T follicular helper cell (primary cell): ENCODE measurements at regions not wholly inside any gene's neighbourhood (a gene's known extent, or its start where the extent isn't known, plus 50 kb on each side); places are given as distances from the start of the nearest gene placed in this dataset.

Experiments used
- DNase-seq: peaks from one replicate; pipeline ENCODE4 v3.0.0-alpha.2; 2020; ENCODE audit warnings: low read depth

DNA sequence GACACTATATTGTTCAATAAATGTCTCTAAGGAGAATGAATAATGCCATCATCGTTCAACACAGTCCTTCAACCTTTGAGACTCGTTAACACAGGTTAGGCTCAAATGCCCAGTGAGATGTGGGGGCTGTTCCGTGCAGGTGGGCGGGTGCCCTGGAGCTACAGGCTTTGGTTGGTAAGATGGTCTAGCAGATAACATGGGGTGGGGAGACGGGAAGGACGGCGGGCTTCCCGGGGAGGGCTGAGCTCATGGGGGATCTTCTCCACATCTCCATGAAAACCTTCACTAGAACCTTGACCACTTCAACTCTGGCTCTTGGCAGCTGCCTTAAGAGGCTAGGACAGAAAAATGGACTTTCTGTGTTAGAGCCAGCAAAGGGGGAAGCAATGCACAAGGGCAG, 134.1 kb upstream of the TCERG1L start:
- no peak for DNase-seq

DNA sequence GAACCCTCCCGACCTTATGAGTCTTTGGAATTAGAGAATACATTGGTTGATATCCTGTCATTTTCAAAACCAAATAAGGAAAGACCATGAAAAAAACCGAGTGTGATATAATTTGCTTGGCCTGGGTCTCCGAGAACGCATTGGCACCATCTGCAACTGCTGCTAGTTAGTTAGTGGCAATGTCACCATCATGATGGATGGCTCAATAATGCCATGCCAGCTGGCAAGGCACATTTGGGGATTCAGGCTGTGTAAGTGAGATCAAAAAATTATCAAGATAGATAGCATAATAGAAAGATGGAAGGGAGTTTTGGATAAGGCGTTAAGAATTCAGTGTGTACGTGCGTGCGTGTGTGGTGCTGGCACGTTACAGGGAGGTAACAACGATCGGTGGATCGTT, 134.7 kb upstream of the TCERG1L start:
- no peak for DNase-seq

DNA sequence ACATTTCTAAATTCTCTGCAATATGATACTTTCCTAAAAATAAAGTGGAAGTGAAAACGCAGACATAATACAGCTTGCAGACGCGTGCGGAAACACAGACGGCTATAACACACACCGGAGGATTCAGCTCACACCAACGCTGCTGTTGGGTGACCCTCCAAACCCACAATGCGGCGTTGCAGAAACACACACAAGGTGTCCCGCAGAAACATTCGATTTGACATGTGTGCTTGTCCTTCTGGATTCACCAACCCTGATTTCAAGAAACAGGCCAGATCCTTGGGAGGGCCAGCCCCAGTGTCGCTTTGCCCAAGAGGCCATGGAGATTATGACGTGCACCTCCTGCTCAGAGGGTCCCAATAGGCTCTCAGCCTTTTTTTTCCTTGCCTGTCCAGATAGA, 136.7 kb upstream of the TCERG1L start:
- no peak for DNase-seq

DNA sequence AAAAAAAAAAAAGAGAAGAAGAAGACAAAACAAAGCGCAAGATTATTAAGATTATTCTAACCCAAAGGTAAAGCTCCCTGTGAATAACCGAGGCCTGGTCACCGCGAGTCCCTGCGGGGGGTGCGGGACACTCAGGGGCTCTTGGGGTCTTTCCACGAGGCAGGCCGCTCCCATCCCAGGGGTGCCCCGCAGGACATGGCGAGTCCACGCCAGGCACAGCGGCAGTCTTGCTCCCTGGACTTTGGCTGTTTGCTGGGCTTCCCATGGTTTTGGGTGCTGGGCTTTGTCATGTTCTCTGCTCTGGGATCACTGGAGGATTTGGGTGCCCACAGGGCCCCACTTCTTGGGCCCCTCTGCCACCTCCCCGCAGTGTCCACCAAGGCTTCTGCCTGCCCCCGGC, 137.4 kb upstream of the TCERG1L start:
- no peak for DNase-seq

DNA sequence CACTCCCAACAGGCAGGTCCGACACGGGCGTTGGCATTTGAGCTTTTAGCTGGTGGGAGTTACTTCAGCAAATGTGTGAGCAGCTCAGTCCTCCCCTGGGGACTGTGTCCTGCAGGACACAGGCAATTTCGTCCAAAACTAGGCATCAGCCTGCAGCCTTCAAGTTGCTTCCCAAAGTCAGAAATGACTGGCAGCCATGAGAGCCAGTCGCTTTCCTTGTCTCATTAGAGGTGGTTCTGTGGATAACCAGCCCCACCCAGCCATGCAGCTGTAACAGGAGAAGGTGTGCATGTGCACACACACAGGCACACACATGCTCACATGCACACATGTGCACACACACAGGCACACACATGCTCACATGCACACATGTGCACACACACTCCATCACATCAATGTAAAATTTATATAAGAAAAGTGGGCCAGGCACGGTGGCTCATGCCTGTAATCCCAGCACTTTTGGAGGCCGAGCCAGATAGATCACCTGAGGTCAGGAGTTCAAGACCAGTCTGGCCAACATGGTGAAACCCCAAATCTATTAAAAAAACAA, 138.8 kb upstream of the TCERG1L start:
- no peak for DNase-seq

DNA sequence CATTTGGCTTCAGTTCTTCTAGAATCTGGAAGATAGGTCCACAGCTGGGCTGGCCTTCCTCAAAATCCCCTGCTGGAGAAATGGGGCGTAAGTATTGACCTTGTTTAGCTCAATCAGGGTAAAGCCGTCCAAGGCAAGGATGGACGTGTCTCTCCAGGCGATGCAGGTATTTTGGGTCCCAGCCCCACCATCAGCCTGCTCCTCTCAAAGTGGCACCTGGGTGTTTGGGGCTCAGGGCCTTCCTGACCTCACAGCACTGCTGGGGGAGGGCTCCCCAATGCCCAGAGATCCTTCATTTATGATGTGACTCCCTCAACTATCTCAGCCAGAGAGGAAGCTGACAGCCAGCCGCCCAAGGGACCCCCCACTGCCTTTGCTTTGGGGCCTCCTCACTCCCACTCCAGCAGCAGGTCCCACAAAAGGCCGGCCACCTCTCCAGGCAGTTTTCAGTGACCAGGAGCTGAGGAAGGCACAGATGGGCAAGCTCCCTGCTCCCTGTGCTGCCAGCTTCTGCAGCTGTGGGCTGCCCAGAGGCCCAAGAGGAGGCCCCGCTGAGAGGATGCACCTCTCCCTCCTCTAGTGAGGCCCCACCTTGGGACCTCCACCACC, 140.0 kb upstream of the TCERG1L start:
- no peak for DNase-seq

DNA sequence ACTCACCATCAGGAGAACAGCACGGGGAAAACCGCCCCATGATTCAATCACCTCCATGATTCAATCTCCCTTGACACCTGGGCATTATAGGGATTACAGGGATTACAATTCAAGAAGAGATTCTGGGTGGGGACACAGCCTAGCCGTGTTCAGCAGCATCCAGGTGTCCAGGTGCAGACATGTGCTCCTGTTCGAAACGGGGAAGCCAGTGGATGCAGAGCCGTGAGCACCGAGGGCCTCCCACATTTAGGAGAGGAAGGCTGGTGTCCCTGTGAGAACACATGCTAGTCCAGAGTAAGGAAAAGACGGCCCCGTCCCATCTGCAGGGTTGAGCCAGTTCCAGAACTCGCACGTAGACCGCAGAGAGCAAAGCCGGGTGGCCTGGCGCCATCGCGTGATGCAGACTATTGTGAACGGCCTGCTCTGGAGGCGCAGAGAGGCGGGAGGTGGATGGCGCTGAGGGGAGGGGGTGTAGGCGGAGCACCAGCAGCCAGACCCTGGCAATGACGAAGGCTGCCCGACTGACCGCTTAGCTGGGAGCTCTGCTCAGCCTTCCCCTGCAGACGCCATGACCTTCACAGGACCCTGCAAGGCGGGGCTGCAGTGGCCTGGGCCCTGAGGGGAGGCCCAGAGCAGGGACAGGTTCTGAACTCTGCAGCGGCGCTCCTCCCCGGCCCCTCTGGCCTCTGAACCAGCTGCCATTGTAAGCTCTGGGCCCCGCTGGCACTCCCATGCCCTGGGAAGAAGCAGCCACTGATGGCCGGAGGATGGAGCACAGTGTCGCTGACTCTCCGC, 141.6 kb upstream of the TCERG1L start:
- DNase-seq: no peak

DNA sequence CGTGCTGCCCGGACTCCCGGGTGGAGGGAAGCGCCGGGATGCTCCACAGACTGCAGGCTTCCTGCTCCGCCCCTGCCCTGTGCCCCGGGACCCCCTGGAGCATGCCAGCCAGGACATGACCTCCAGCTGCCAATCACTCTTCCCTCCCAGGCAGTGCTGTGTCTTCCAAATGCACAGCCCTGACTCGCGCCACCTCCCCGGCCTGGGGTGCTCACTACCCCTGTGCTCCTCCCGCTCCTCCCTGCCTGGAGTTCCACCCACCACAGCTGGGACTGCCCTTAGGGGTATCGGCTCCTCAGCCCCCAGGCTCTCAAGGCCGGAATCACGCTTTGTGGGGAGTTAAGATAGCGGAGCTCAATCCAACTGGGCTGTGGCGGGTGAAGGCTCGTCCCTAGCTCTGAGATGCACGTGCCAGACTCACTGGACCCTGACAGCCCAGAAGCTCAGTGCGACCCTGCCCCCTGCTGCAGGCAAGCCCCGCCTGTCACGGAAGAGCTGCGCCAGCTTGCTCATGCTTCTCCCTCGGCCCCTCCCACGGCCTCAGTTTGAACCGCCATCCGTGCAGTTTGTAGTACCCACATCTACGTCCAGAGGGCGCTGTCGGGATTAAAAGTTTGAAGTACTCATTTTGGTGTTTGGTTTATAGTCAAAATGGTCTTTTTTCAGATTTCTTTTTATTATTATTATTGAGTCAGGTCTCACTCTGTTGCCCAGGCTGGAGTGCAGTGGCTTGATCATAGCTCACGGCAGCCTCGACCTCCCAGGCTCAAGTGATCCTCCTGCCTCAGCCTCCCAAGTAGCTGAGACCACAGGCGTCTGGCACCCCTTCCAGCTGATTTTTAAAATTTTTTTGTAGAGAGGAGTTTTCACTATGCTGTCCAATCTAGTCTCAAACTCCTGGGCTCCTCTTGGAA, 142.5 kb upstream of the TCERG1L start:
- DNase-seq: peak; percentile 27

DNA sequence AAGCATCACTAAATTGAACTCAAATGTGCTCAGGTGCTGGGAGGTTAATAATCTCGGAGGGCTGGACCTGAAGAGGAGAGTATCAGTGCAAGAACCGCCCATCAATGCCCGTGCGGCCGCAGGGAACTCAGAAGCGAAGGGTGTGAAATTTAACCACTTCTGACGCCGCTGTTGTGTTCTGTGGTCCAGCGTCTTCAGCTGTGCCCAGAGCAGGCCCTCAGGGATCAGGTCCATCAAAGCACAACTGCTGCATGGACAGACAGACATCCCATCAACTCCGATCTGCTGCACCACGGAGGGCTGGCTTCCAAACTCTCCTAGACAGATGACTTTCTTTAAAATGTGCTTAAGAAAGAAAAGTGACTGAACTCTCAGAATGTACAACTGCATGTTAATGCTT, 144.9 kb upstream of the TCERG1L start:
- no peak for DNase-seq

DNA sequence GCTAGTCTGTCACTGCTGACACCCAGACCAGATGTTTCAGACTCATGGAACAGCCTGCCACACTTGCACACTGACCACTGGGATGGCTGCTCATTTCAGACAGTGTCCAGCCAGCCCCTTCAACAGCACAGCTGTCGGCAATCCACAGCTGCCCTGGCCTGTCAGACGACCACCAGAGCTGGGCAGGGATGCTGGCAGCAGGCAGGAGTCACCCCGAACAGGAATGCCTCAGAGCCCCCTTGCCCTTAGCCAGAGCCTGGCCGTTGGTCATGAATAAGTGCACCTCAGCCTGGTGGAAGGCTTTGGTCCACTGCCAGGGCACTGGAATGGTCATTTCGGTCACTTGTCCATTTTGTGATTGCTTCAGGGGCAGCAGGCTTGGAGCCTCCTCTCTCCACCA, 149.6 kb upstream of the TCERG1L start:
- DNase-seq: no peak

DNA sequence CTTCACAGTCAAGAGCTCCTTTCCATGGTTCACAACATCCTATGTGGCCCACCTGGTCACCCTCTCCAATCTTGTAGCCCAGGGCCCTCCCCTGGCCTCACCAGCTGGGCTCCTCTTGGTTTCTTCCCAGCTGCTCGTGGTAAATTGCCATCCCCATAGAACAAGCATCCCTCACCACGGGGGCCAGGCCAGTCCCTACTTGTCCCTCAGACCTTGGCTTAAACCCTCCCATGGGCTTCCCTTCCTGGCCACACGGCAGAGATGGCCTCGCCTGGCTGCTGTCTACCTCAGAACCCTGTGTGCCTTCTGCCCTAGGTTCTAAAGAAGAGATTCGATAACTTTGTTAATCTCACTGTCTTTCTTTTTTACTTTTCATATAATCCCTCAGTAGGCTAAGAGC, 153.3 kb upstream of the TCERG1L start:
- no peak for DNase-seq

DNA sequence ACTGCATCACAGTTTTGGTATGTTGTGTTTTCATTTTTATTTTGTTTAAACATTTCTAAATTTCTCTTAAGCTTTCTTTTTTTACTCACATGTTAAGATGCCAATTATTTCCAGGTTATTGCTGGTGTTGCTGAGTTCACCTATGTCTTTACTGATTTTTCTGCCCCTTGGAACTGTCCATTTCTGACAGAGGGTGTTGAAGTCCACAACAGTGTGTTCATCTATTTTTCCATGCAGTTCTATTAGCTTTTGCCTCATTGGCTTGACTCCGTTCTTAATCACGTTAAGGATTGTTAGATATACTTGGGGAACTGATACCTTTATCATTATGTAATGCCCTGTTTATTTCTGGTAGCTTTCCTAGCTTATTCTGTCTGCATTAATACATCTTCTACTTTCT, 158.0 kb upstream of the TCERG1L start:
- no peak for DNase-seq

DNA sequence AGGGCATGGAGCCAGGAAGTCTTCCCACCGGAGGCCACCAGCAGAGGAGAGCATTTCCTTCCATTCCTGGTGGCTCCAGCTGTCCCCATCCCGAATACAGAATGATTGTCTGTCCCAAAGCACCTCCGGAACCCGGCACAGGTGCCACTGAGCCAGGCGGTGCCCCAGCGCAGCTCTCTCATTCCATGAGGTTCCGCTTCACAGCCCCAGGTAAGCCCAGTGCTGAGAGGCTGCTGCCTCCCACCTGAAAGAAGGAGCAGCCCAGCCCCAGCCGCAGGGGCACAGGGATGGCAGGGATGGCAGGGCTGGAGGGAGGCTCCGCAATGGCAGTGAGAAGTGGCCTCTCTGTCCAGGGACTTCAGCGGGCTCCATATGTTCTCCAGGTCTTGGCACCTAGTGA, 162.1 kb upstream of the TCERG1L start:
- no peak for DNase-seq

DNA sequence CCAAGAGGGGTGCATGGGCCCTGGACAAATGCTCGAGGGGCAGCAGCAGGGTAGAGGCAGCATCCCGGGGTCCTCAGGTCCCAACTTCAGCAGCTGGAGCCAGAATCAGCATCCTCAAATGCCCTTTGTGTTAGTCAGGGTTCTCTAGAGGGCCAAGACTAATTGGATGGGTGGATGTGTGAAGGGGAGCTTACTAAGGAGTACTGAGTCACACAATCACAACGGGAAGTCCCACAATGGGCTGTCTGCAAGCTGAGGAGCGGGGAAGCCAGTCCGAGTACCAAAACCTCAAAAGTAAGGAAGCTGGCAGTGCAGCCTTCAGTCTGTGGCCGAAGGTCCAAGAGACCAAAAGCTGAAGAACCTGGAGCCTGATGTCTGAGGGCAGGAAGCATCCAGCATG, 162.9 kb upstream of the TCERG1L start:
- no peak for DNase-seq

DNA sequence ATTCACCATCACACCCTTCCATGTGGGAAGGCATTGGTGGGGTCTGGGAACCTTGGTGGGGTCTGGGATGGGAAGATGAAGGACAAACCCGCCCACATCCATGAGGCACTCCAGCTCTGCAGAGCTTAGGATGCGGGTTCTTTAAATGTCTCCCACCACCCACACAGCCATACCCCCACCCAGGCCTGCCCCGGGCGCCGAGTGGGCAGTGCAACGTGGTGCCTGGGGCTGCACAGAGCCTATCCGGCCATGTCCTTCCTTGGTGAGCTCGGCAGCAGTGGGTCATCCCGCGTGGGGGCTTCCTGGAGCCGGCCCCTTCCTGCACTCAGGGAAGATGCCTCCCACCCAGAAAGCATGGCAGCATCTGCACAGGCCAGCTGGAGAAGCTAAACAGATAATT, 163.5 kb upstream of the TCERG1L start:
- DNase-seq: no peak

DNA sequence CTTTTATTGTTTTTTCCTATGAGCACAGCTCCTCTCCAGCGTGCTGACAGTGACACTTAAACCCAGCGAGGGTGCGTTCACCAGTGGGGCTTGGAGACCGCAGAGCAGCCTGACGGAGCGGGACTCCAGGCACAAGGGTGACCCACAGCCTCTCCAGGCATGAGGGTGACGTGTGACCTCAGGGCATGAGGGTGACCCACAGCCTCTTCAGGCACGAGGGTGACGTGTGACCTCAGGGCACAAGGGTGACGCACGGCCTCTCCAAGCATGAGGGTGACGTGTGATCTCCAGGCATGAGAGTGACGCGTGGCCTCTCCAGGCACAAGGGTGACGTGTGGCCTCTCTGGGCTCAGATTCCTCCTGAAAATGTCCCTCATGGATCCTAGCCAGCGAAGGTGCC, 164.3 kb upstream of the TCERG1L start:
- no peak for DNase-seq

DNA sequence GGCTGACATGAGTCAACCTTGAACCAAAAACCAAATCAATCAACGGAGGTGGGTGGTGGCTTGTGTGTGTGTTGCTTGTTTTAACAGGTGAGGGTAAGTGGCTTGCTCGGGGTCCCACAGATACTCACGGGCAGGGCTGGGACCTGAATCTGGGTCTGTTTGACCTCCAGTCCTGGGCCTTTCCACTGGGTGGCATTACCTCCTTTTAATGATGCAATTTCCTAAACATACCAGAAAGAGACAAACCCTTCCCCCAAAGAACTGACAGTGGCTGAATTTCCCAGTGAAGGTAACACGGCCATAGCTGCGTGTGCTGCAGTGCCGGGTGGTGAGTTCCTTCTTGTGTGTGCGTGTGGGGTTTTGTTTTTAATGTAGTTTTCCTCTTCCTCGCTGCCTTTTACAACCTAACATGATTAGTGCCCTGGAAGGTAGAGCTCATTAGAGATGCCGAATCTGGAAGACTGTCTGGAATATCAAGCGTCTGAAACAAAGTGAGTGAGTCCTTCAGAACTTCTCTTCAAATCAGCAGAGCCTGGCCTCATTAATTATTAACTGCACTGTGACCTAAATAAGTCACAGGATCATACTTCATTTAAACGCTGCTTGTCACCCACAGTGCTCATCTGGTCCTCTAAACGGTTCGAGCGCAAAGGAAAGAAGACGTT, 166.1 kb upstream of the TCERG1L start:
- DNase-seq: no peak

DNA sequence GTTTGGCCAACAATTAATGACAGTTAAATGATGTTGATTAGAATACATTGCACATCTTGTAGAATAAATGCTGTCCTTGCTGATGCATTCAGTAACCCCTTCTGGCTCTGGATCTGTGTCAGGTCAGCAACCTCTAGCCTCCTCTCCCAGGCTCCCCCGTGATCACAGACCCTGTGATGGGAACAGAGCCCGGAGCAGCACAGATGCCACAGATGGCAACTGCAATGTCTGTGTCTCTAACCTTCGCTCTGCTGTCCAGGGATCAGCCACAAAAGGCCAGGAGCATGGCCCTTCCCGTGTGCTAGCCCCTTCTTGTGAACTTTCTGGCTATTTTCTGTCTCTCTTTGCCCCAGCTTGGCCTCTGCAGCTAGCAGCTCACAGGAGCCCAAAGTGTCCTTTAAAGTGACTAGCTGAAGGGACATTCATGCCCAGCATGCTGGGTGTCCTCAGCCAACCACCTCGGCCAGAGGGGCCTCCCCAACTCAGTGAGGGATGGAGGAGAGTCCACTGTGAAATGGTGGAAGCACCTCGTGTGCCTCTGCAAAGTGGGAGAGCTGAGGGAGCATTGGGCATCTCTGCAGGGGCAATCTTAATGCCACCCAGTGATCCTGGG, 167.0 kb upstream of the TCERG1L start:
- DNase-seq: no peak

DNA sequence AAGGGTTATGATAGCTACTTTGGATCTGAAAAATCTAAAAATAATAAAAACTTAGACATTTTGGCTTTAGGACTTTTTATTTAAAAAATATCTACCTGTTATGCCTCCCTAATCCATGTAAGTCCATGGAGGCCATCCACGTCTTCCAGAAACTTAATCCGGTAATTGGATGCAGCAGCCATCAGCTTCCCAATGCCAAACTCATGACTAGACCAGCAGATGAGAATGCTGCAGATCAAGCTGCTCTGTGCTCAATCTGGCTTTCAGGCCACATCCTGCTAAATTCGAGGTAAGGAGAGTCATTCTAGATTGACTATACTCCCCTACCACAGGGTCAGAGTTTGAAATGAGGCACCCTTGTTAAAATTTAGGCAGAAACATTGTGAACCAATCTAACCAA, 168.5 kb upstream of the TCERG1L start:
- no peak for DNase-seq

DNA sequence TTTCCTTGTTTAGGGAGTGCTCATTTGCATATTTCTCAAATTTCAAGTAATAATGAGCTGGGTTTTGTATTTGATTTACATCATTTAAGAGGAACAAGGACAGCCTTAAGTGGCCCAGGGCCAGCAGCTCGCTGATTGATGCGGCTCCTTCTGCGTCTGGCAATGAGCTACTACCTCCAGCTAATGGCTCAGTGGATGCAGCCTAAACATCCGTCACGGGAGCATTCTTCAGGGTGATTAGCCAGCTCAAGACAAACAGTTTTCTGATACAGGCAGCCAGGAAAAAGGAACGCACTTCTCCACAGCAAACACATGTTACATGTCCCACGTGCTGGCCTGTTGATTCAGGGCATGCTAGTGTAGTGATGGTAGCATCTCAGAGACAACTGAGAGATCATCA, 169.3 kb upstream of the TCERG1L start:
- no peak for DNase-seq

DNA sequence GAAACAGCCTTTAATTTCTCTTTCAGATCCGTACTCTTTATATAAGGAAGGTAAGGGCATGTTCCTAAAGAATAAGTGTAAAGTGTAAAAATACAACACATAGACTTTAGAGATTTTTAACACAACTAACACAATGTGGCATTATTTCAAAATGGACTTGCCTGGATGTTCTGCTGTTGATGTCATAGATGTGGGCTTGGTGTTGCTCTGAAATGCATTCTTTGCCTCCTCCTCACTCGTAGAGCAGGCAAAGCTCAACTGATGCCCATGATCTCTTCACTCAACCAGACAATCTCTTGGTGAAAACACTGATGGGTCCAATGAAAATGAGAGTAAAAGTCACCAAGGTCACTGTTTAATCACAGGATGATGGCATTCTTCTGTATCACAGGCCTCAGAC, 174.2 kb upstream of the TCERG1L start:
- DNase-seq: no peak

DNA sequence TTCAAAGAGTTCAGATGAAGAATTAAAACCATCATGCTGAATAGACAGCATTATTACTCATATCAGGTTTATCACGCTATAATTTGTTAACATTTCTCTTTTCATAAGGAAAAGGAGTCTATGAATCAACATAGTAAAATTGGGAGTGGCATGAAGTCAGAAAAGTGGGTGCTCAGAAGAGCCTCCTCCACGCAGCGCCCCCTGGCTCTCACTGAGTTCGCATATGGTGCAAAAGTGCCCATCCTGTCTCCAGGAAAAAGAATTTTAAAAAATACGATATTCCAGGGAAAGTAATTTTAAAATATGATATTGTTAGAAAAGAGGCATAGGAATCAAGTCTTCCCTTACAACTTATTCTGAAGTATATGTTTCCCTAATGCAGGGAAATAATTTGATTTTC, 176.3 kb upstream of the TCERG1L start:
- no peak for DNase-seq
